Gastroesophageal sphincter (tissue), 4 donors: ENCODE measurements at regions not wholly inside any gene's neighbourhood (a gene's known extent, or its start where the extent isn't known, plus 50 kb on each side); places are given as distances from the start of the nearest gene placed in this dataset.
A peak's percentile ranks its signal among the peaks of the same experiment; 100 is the strongest.

Experiments
- ATAC-seq: fragments of 150-250 bp; one replicate; pipeline ENCODE4 v1.9.1; 2016; ENCODE audit warnings: mild to moderate bottlenecking, moderate library complexity
- H3K27ac ChIP-seq, 4 donors: fragments of 200-600 bp; sonication (generic) in 3 of 4; 1 replicate in 3 of 4; 2 replicates in 1 of 4; pipeline ENCODE4 v1.5.1; 2016 to 2019
- H3K27me3 ChIP-seq: fragments of 200-600 bp; sonication (generic); one replicate; pipeline ENCODE4 v1.5.1; 2019
- H3K36me3 ChIP-seq, 2 donors: fragments of 200-600 bp; sonication (generic); one replicate each; pipeline ENCODE4 v1.5.1; 2019; ENCODE audit warnings: control low read depth in 1 of 2
- H3K4me1 ChIP-seq, 3 donors: fragments of 200-600 bp; sonication (generic); 1 replicate in 2 of 3; 2 replicates in 1 of 3; pipeline ENCODE4 v1.5.1; 2016 to 2019; ENCODE audit warnings: control low read depth in 2 of 3
- H3K4me3 ChIP-seq, 2 donors: fragments of 200-600 bp; sonication (generic); one replicate each; pipeline ENCODE4 v1.5.1; 2019; ENCODE audit warnings: mild to moderate bottlenecking in 1 of 2, moderate library complexity in 1 of 2
- H3K9me3 ChIP-seq, 3 donors: fragments of 200-600 bp; sonication (generic); one replicate each; pipeline ENCODE4 v1.5.1; 2017 to 2019; ENCODE audit warnings: control low read depth in 2 of 3
- CTCF ChIP-seq, 4 experiments: fragments of 200-600 bp in 2 of 4; fragments of 450-650 bp in 2 of 4; sonication (generic) in 1 of 4; IDR thresholded peaks; one replicate each; pipeline ENCODE4 v1.5.1; 2017 to 2019; ENCODE audit warnings: antibody characterized with exemption in 4 of 4, mild to moderate bottlenecking in 2 of 4, moderate library complexity in 2 of 4
- EP300 ChIP-seq: sonication (generic); formaldehyde crosslinking; IDR thresholded peaks from one replicate; pipeline ENCODE4 v1.6.1; 2017; ENCODE audit warnings: antibody characterized with exemption, mild to moderate bottlenecking
- POLR2A ChIP-seq, 2 donors: fragments of 450-650 bp; IDR thresholded peaks; one replicate each; pipeline ENCODE4 v1.6.1; 2017; ENCODE audit warnings: antibody characterized with exemption in 2 of 2, mild to moderate bottlenecking in 2 of 2, moderate library complexity in 1 of 2
- POLR2AphosphoS5 ChIP-seq: sonication (generic); formaldehyde crosslinking; IDR thresholded peaks from one replicate; pipeline ENCODE4 v1.6.1; 2017; ENCODE audit warnings: antibody characterized with exemption
- WGBS, 2 donors: methylation state at CpG; one replicate each; pipeline ENCODE4 v1.1.5; 2018; ENCODE audit warnings: low coverage in 1 of 2; 5-methylcytosine and 5-hydroxymethylcytosine counted together

GRCh38 chr6:90413396-90413795 lies 116.8 kb upstream of the BACH2 start:
- Histone ChIP-seq H3K4me3 (peak overlapping the region in 1 of 2 donors; percentile 32), H3K9me3 (no peaks in the 10 kb centered on the region), H3K36me3 (no peaks in the 10 kb centered on the region), H3K27ac (no peak overlapping the region), H3K27me3 (no peaks in the 10 kb centered on the region), H3K4me1 (peaks cover 0 to 10% (median 0%) of the 10 kb centered on the region in 3 donors)
- TF ChIP-seq POLR2A (IDR thresholded peaks at IDR 0.05) (no peak), CTCF (IDR thresholded peaks at IDR 0.05) (no peak), POLR2AphosphoS5 (no peak), EP300 (no peak)
- WGBS, 2 donors: 7 to 20% methylated on average over 2 to 6 of the region's 14 CpGs
- no peak for ATAC-seq

DNA sequence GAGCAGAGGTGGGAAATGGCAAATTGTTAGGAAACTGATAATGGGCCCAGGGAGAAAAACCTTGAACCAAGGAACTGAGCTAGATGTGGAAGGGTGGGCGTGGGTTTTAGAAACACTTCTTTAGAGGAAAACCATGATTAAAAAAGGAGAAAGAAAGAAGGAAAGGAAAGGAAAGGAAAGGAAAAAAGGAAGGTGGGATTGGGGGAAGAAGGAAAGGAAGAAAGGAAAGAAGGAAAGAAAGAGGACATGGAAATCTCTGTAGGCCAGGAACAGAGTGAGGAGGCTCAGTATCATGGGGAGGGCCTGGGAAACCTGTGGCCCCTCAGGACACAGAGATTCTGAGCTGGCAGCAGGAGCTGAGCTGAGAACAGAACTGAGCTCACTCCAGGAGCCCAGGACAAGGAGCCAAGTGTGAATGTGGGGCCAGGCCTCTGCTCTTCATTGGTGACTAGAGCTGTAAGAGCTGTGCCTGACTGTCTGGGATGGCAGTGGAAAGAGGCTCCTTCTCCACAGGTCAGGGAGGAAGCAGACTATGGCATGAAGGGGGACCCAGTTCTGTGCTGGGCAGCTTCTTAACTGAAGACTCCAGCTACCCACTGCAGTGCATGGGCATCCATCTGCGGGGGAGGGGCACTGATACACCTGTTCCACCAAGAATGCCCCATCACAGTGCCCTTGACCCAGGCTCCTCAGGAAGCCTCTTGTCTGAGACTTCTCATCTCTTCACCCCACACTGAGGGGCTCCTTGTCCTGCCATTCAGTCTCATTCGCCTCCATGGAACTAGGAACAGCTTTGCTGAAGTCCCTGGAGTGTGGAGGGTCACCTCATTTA lies 116.1 kb upstream of the BACH2 start:
- H3K4me3 ChIP-seq: no peak overlapping the region
- H3K9me3 ChIP-seq: no peaks in the 10 kb centered on the region
- no peak overlapping the region for H3K27ac ChIP-seq
- 33 to 79% methylated on average over 1 of the region's 3 CpGs for WGBS, 2 donors
- no peaks in the 10 kb centered on the region for H3K36me3 ChIP-seq
- no peak for TF ChIP-seq CTCF (IDR thresholded peaks at IDR 0.05)
- no peak for TF ChIP-seq EP300
- TF ChIP-seq POLR2AphosphoS5: no peak
- TF ChIP-seq POLR2A (IDR thresholded peaks at IDR 0.05): no peak
- ATAC-seq: no peak
- H3K4me1 ChIP-seq: peaks cover 0 to 10% (median 0%) of the 10 kb centered on the region in 3 donors
- no peaks in the 10 kb centered on the region for H3K27me3 ChIP-seq

DNA sequence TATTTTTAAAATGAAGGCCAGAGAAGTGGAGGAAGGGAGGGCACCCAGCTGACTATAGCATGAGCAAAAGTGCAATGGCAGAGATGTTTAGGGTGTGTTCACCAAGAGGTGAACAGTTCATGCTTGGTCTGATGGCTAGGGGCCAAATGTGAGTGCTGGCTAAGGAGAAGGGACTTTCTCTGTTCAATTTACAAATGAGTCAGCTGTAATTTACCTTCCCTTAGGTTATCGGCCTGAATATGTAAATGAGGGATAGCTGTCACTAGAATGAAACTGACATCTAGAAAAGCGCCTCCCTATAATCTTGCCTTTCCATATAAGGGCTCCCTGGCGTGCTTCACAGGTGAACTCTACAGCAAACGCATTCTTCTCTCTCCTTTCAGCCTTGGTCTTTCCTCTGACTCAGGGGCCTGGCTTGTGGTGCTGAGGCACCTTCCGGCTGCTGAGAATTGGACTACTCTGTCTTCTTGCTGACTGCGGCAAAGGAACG lies 114.7 kb upstream of the BACH2 start:
- H3K27ac ChIP-seq: no peak overlapping the region
- H3K9me3 ChIP-seq: no peaks in the 10 kb centered on the region
- H3K27me3 ChIP-seq: no peaks in the 10 kb centered on the region
- 68 to 83% methylated on average over 5 to 7 of the region's 7 CpGs for WGBS, 2 donors
- ATAC-seq: no peak
- no peak for TF ChIP-seq POLR2A (IDR thresholded peaks at IDR 0.05)
- no peaks in the 10 kb centered on the region for H3K36me3 ChIP-seq
- peaks cover 0 to 10% (median 0%) of the 10 kb centered on the region in 3 donors for H3K4me1 ChIP-seq
- no peak overlapping the region for H3K4me3 ChIP-seq

- WGBS, 2 donors: 100% methylated on average over 1 of the region's 1 CpG
Measured at GRCh38 chr6:90409700-90410099, 113.1 kb upstream of the BACH2 start.

DNA sequence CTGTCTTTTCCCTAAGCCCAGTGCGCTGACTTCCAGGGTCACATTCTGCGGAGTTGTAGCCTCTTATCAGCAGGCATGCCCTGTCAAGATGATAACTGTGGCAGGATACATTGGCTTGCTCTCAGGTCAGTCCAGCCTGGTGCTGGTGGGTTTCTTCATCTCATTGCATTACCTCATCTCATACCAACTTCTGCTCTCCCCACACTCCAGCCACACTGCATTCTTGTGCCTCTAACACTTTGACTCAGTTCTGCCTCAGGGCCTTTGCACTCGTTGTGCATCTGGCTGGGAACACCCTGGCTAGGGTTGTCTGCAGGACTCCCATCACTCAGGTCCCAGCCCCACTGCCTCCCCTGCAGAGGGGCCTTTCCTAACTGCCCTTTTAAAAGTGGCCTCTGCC lies 110.3 kb upstream of the BACH2 start:
- Histone ChIP-seq H3K27me3 (no peaks in the 10 kb centered on the region), H3K36me3 (no peaks in the 10 kb centered on the region), H3K4me1 (no peaks in the 10 kb centered on the region), H3K27ac (no peak overlapping the region), H3K4me3 (no peak overlapping the region), H3K9me3 (no peaks in the 10 kb centered on the region)
- TF ChIP-seq POLR2A (IDR thresholded peaks at IDR 0.05) (no peak), CTCF (IDR thresholded peaks at IDR 0.05) (no peak), POLR2AphosphoS5 (no peak), EP300 (no peak)
- ATAC-seq: no peak
- 56 to 100% methylated on average over 1 of the region's 3 CpGs for WGBS, 2 donors

More at GRCh38 chr6:90409700-90410099, 113.1 kb upstream of the BACH2 start:
- H3K9me3 ChIP-seq: no peaks in the 10 kb centered on the region
- H3K27me3 ChIP-seq: no peaks in the 10 kb centered on the region
- no peak overlapping the region for H3K4me3 ChIP-seq
- no peak for ATAC-seq
- H3K4me1 ChIP-seq: peaks cover 0 to 10% (median 0%) of the 10 kb centered on the region in 3 donors
- no peak overlapping the region for H3K27ac ChIP-seq
- no peaks in the 10 kb centered on the region for H3K36me3 ChIP-seq
- TF ChIP-seq POLR2A (IDR thresholded peaks at IDR 0.05) (no peak), POLR2AphosphoS5 (no peak), CTCF (IDR thresholded peaks at IDR 0.05) (no peak), EP300 (no peak)
